H9 (cell line): ENCODE measurements at regions not wholly inside any gene's neighbourhood (a gene's known extent, or its start where the extent isn't known, plus 50 kb on each side); places are given as distances from the start of the nearest gene placed in this dataset.

Experiments
- DNase-seq: peaks from one replicate; pipeline ENCODE4 v3.0.0-alpha.2; 2017
- H2AFZ ChIP-seq: one replicate; pipeline ENCODE4 v1.6.1; 2013; ENCODE audit warnings: mild to moderate bottlenecking, low read length, control low read depth, moderate library complexity
- H2AK5ac ChIP-seq: 2 replicates; pipeline ENCODE4 v1.6.1; 2013; ENCODE audit warnings: low read length, control low read depth, mixed read lengths; ENCODE audit not compliant: insufficient read length
- H2BK120ac ChIP-seq: one replicate; pipeline ENCODE4 v1.6.1; 2013; ENCODE audit warnings: low read depth, mild to moderate bottlenecking, low read length, control low read depth, inconsistent platforms; ENCODE audit not compliant: poor library complexity, severe bottlenecking
- H2BK12ac ChIP-seq: 2 replicates; pipeline ENCODE4 v1.6.1; 2013; ENCODE audit warnings: low read length, control low read depth, mixed read lengths, low read depth; ENCODE audit not compliant: insufficient read length
- H2BK15ac ChIP-seq: 2 replicates; pipeline ENCODE4 v1.6.1; 2013; ENCODE audit warnings: low read depth, low read length, control low read depth
- H2BK20ac ChIP-seq: one replicate; pipeline ENCODE4 v1.6.1; 2013; ENCODE audit warnings: low read depth, mild to moderate bottlenecking, low read length, control low read depth, inconsistent platforms; ENCODE audit not compliant: poor library complexity, severe bottlenecking
- H2BK5ac ChIP-seq: 2 replicates; pipeline ENCODE4 v1.6.1; 2013; ENCODE audit warnings: low read length, control low read depth, mixed read lengths; ENCODE audit not compliant: insufficient read length
- H3K14ac ChIP-seq: 2 replicates; pipeline ENCODE4 v1.6.1; 2013; ENCODE audit warnings: low read length, control low read depth; ENCODE audit not compliant: insufficient read depth
- H3K18ac ChIP-seq: 2 replicates; pipeline ENCODE4 v1.6.1; 2013; ENCODE audit warnings: low read depth, mild to moderate bottlenecking, mixed read lengths, low read length, control low read depth; ENCODE audit not compliant: insufficient read length
- H3K23ac ChIP-seq: 2 replicates; pipeline ENCODE4 v1.6.1; 2013; ENCODE audit warnings: low read length, control low read depth, mixed read lengths, low read depth; ENCODE audit not compliant: insufficient read length
- H3K23me2 ChIP-seq: 2 replicates; pipeline ENCODE4 v1.6.1; 2013; ENCODE audit warnings: low read depth, mild to moderate bottlenecking, mixed read lengths, low read length, control low read depth; ENCODE audit not compliant: insufficient read length, poor library complexity, severe bottlenecking
- H3K27ac ChIP-seq: 2 replicates; pipeline ENCODE4 v1.5.1; 2013; ENCODE audit warnings: low read length, control low read depth, mixed read lengths, low read depth; ENCODE audit not compliant: insufficient read length
- H3K27me3 ChIP-seq: 2 replicates; pipeline ENCODE4 v1.6.1; 2013; ENCODE audit warnings: low read length, control low read depth, inconsistent platforms; ENCODE audit not compliant: insufficient read depth
- H3K4ac ChIP-seq: 2 replicates; pipeline ENCODE4 v1.6.1; 2013; ENCODE audit warnings: low read depth, mild to moderate bottlenecking, control low read depth, inconsistent platforms, low read length, moderate library complexity
- H3K4me1 ChIP-seq: 2 replicates; pipeline ENCODE4 v1.6.1; 2013; ENCODE audit warnings: low read length, control low read depth, inconsistent platforms; ENCODE audit not compliant: insufficient read depth
- H3K4me2 ChIP-seq: 2 replicates; pipeline ENCODE4 v1.6.1; 2013; ENCODE audit warnings: low read length, control low read depth, mixed read lengths; ENCODE audit not compliant: insufficient read length, insufficient read depth
- H3K56ac ChIP-seq: 2 replicates; pipeline ENCODE4 v1.6.1; 2013; ENCODE audit warnings: low read depth, mild to moderate bottlenecking, mixed read lengths, low read length, control low read depth; ENCODE audit not compliant: insufficient read length
- H3K79me1 ChIP-seq: 2 replicates; pipeline ENCODE4 v1.6.1; 2013; ENCODE audit warnings: low read depth, mild to moderate bottlenecking, moderate library complexity, low read length, control low read depth, inconsistent platforms; ENCODE audit not compliant: insufficient read depth, poor library complexity, severe bottlenecking
- H3K79me2 ChIP-seq: 2 replicates; pipeline ENCODE4 v1.6.1; 2013; ENCODE audit warnings: low read length, control low read depth, inconsistent platforms; ENCODE audit not compliant: insufficient read depth
- H3K9ac ChIP-seq: 2 replicates; pipeline ENCODE4 v1.6.1; 2013; ENCODE audit warnings: low read length, control low read depth, mixed read lengths; ENCODE audit not compliant: insufficient read length; ENCODE audit errors: extremely low read depth
- H3K9me3 ChIP-seq: one replicate; pipeline ENCODE4 v1.6.1; 2013; ENCODE audit warnings: low read depth, low read length, inconsistent platforms; ENCODE audit not compliant: control insufficient read depth
- H3T11ph ChIP-seq: one replicate; pipeline ENCODE4 v1.6.1; 2013; ENCODE audit warnings: mild to moderate bottlenecking, low read length, control low read depth, inconsistent platforms
- H4K20me1 ChIP-seq: one replicate; pipeline ENCODE4 v1.6.1; 2013; ENCODE audit not compliant: control insufficient read depth, insufficient read length, insufficient read depth
- H4K5ac ChIP-seq: 2 replicates; pipeline ENCODE4 v1.6.1; 2013; ENCODE audit warnings: low read depth, mild to moderate bottlenecking, mixed read lengths, low read length, control low read depth; ENCODE audit not compliant: insufficient read length
- H4K8ac ChIP-seq: replicated peaks from 2 replicates; pipeline ENCODE4 v1.6.1; 2013; ENCODE audit warnings: low read length, control low read depth, mixed read lengths, low read depth; ENCODE audit not compliant: insufficient read length
- H4K91ac ChIP-seq: 2 replicates; pipeline ENCODE4 v1.6.1; 2013; ENCODE audit warnings: low read depth, mild to moderate bottlenecking, moderate library complexity, mixed read lengths, low read length, control low read depth; ENCODE audit not compliant: insufficient read length
- H3K27ac Mint-ChIP-seq, 3 experiments: 2 replicates in 2 of 3; 3 replicates in 1 of 3; pipeline ENCODE4 v1.8.0; 2020 to 2021; ENCODE audit warnings: mixed read lengths in 3 of 3, mild to moderate bottlenecking in 1 of 3, moderate library complexity in 1 of 3
- H3K27me3 Mint-ChIP-seq: 2 replicates; pipeline ENCODE4 v1.8.0; 2021; ENCODE audit warnings: low read depth, mild to moderate bottlenecking, moderate library complexity, mixed read lengths
- H3K36me3 Mint-ChIP-seq, 3 experiments: 2 replicates in 2 of 3; 3 replicates in 1 of 3; pipeline ENCODE4 v1.8.0; 2020 to 2021; ENCODE audit warnings: low read depth in 3 of 3, mixed read lengths in 3 of 3; ENCODE audit not compliant: insufficient read depth in 1 of 3
- H3K4me1 Mint-ChIP-seq, 2 experiments: 2 replicates each; pipeline ENCODE4 v1.8.0; 2020; ENCODE audit warnings: mixed read lengths in 2 of 2
- H3K4me3 Mint-ChIP-seq, 2 experiments: 2 replicates in 1 of 2; 3 replicates in 1 of 2; pipeline ENCODE4 v1.8.0; 2020 to 2021; ENCODE audit warnings: mild to moderate bottlenecking in 2 of 2, mixed read lengths in 2 of 2, moderate library complexity in 1 of 2
- H3K9me3 Mint-ChIP-seq, 2 experiments: 2 replicates in 1 of 2; 3 replicates in 1 of 2; pipeline ENCODE4 v1.8.0; 2020; ENCODE audit warnings: mild to moderate bottlenecking in 2 of 2, mixed read lengths in 2 of 2, moderate library complexity in 1 of 2
- CTCF ChIP-seq: fragments of 200-600 bp; sonication (generic); conservative IDR thresholded peaks from 3 replicates; pipeline ENCODE4 v1.8.0; 2021; ENCODE audit warnings: antibody characterized with exemption, mild to moderate bottlenecking
- WGBS: extraction: QIAGEN DNeasy Blood & Tissue Kit; methylation state at CpG from one replicate; pipeline ENCODE4 v1.1.7; 2013; ENCODE audit warnings: missing lambda C conversion rate, low lambda C conversion rate, mixed read lengths; ENCODE audit not compliant: insufficient read length; ENCODE audit errors: extremely low coverage; 5-methylcytosine and 5-hydroxymethylcytosine counted together

GRCh38 chr3:66639809-66640356 lies 139.1 kb upstream of the LRIG1 start:
- peaks cover 13 to 19% of the 10 kb centered on the region in 2 experiments for H3K4me1 Mint-ChIP-seq
- no peak overlapping the region for H3K27ac Mint-ChIP-seq
- no peak overlapping the region for H3K4ac ChIP-seq
- H3K27ac ChIP-seq, result no peak overlapping the region
- H3T11ph ChIP-seq, result no peak overlapping the region
- no CpG with 5 or more reads among the region's 3 CpGs for WGBS
- no peak overlapping the region for H4K5ac ChIP-seq
- H3K56ac ChIP-seq, result no peak overlapping the region
- H3K23ac ChIP-seq, result no peak overlapping the region
- H2BK20ac ChIP-seq, result no peak overlapping the region
- no peak for DNase-seq
- H2AK5ac ChIP-seq, result no peak overlapping the region
- H3K23me2 ChIP-seq, result no peaks in the 10 kb centered on the region
- H3K79me1 ChIP-seq, result no peaks in the 10 kb centered on the region
- H3K18ac ChIP-seq, result no peak overlapping the region
- no peak overlapping the region for H4K91ac ChIP-seq
- TF ChIP-seq CTCF, result no peak
- H3K79me2 ChIP-seq, result no peaks in the 10 kb centered on the region
- no peak overlapping the region for H3K4me2 ChIP-seq
- H3K9me3 ChIP-seq, result no peaks in the 10 kb centered on the region
- no peaks in the 10 kb centered on the region for H4K20me1 ChIP-seq
- H3K4me3 Mint-ChIP-seq, result no peak overlapping the region
- no peak overlapping the region for H2BK120ac ChIP-seq
- no peak overlapping the region for H4K8ac ChIP-seq
- H3K27me3 Mint-ChIP-seq, result no peaks in the 10 kb centered on the region; the same call in 1 of the 2 replicates
- no peaks in the 10 kb centered on the region for H3K27me3 ChIP-seq
- peaks cover 0 to 3% of the 10 kb centered on the region in 2 experiments; a peak in 2 of 5 replicates for H3K9me3 Mint-ChIP-seq
- no peak overlapping the region for H2AFZ ChIP-seq
- H2BK12ac ChIP-seq, result no peak overlapping the region
- no peak overlapping the region for H2BK5ac ChIP-seq
- no peak overlapping the region for H2BK15ac ChIP-seq
- H3K4me1 ChIP-seq, result no peaks in the 10 kb centered on the region
- no peaks in the 10 kb centered on the region; a peak in 1 of 7 replicates for H3K36me3 Mint-ChIP-seq
- no peak overlapping the region for H3K9ac ChIP-seq
- H3K14ac ChIP-seq, result no peak overlapping the region
